ENCODE measurements at regions not wholly inside any gene's neighbourhood (a gene's known extent, or its start where the extent isn't known, plus 50 kb on each side); places are given as distances from the start of the nearest gene placed in this dataset.

GRCh38 chr1:56304975-56305374, 274.4 kb downstream of the PLPP3 start:
- DNase-seq, result no peak
- H3K4me3 Mint-ChIP-seq (ENCODE audit: unreplicated experiment), result no peak overlapping the region
- peaks cover 4% of the 10 kb centered on the region for H3K36me3 Mint-ChIP-seq (ENCODE audit: unreplicated experiment)
- no peaks in the 10 kb centered on the region for H3K27me3 Mint-ChIP-seq (ENCODE audit: unreplicated experiment)
- no peak overlapping the region for H3K27ac Mint-ChIP-seq (ENCODE audit: unreplicated experiment)
- peaks cover 1% of the 10 kb centered on the region for H3K9me3 Mint-ChIP-seq (ENCODE audit: unreplicated experiment)
- TF ChIP-seq CTCF (IDR thresholded peaks at IDR 0.05; ENCODE audit: partially characterized antibody, unreplicated experiment), result no peak
- no peaks in the 10 kb centered on the region for H3K4me1 Mint-ChIP-seq (ENCODE audit: low read depth, unreplicated experiment)

GRCh38 chr1:56303805-56304204, 275.6 kb downstream of the PLPP3 start:
- no peaks in the 10 kb centered on the region for H3K27me3 Mint-ChIP-seq (ENCODE audit: unreplicated experiment)
- no peak overlapping the region for H3K27ac Mint-ChIP-seq (ENCODE audit: unreplicated experiment)
- H3K36me3 Mint-ChIP-seq (ENCODE audit: unreplicated experiment), result peaks cover 4% of the 10 kb centered on the region
- no peak overlapping the region for H3K4me3 Mint-ChIP-seq (ENCODE audit: unreplicated experiment)
- no peaks in the 10 kb centered on the region for H3K4me1 Mint-ChIP-seq (ENCODE audit: low read depth, unreplicated experiment)
- H3K9me3 Mint-ChIP-seq (ENCODE audit: unreplicated experiment), result peaks cover 1% of the 10 kb centered on the region
- TF ChIP-seq CTCF (IDR thresholded peaks at IDR 0.05; ENCODE audit: partially characterized antibody, unreplicated experiment), result no peak
- no peak for DNase-seq

GRCh38 chr1:56302878-56303277, 276.5 kb downstream of the PLPP3 start:
- Mint-ChIP-seq H3K4me1 (ENCODE audit: low read depth, unreplicated experiment) (no peaks in the 10 kb centered on the region), H3K9me3 (ENCODE audit: unreplicated experiment) (peaks cover 1% of the 10 kb centered on the region), H3K36me3 (ENCODE audit: unreplicated experiment) (peaks cover 4% of the 10 kb centered on the region), H3K4me3 (ENCODE audit: unreplicated experiment) (no peak overlapping the region), H3K27ac (ENCODE audit: unreplicated experiment) (no peak overlapping the region), H3K27me3 (ENCODE audit: unreplicated experiment) (no peaks in the 10 kb centered on the region)
- no peak for TF ChIP-seq CTCF (IDR thresholded peaks at IDR 0.05; ENCODE audit: partially characterized antibody, unreplicated experiment)
- DNase-seq, result no peak

GRCh38 chr1:56301791-56302190, 277.6 kb downstream of the PLPP3 start:
- H3K27ac Mint-ChIP-seq (ENCODE audit: unreplicated experiment), result no peak overlapping the region
- TF ChIP-seq CTCF (IDR thresholded peaks at IDR 0.05; ENCODE audit: partially characterized antibody, unreplicated experiment), result no peak
- H3K4me3 Mint-ChIP-seq (ENCODE audit: unreplicated experiment), result no peak overlapping the region
- no peaks in the 10 kb centered on the region for H3K9me3 Mint-ChIP-seq (ENCODE audit: unreplicated experiment)
- no peak for DNase-seq
- H3K4me1 Mint-ChIP-seq (ENCODE audit: low read depth, unreplicated experiment), result no peaks in the 10 kb centered on the region
- H3K36me3 Mint-ChIP-seq (ENCODE audit: unreplicated experiment), result no peaks in the 10 kb centered on the region
- H3K27me3 Mint-ChIP-seq (ENCODE audit: unreplicated experiment), result no peaks in the 10 kb centered on the region

- Mint-ChIP-seq H3K4me3 (ENCODE audit: unreplicated experiment) (no peak overlapping the region), H3K27me3 (ENCODE audit: unreplicated experiment) (no peaks in the 10 kb centered on the region), H3K9me3 (ENCODE audit: unreplicated experiment) (no peaks in the 10 kb centered on the region), H3K36me3 (ENCODE audit: unreplicated experiment) (no peaks in the 10 kb centered on the region), H3K4me1 (ENCODE audit: low read depth, unreplicated experiment) (no peaks in the 10 kb centered on the region), H3K27ac (ENCODE audit: unreplicated experiment) (no peak overlapping the region)
- no peak for DNase-seq
- no peak for TF ChIP-seq CTCF (IDR thresholded peaks at IDR 0.05; ENCODE audit: partially characterized antibody, unreplicated experiment)
These were observed 278.5 kb downstream of the PLPP3 start for GRCh38 chr1:56300836-56301235.

Measured in glutamatergic neuron (in vitro differentiated cells).